Sigmoid colon (tissue), 6 donors: ENCODE measurements at regions not wholly inside any gene's neighbourhood (a gene's known extent, or its start where the extent isn't known, plus 50 kb on each side); places are given as distances from the start of the nearest gene placed in this dataset.

ENCODE experiments used
- DNase-seq: peaks from one replicate; pipeline ENCODE4 v3.0.0-alpha.2; 2019
- H3K27ac ChIP-seq, 4 donors: fragments of 200-600 bp; sonication (generic); one replicate each; pipeline ENCODE4 v1.5.1; 2016 to 2019; ENCODE audit warnings: mild to moderate bottlenecking in 1 of 4
- H3K27me3 ChIP-seq, 3 donors: fragments of 200-600 bp; sonication (generic); one replicate each; pipeline ENCODE4 v1.5.1; 2019; ENCODE audit warnings: mild to moderate bottlenecking in 1 of 3
- H3K36me3 ChIP-seq, 4 donors: fragments of 200-600 bp; sonication (generic); one replicate each; pipeline ENCODE4 v1.5.1; 2016 to 2019
- H3K4me1 ChIP-seq, 4 donors: fragments of 200-600 bp; sonication (generic); one replicate each; pipeline ENCODE4 v1.5.1; 2017 to 2019
- H3K4me3 ChIP-seq, 4 donors: fragments of 200-600 bp; sonication (generic); one replicate each; pipeline ENCODE4 v1.5.1; 2017 to 2019; ENCODE audit warnings: mild to moderate bottlenecking in 2 of 4, moderate library complexity in 1 of 4
- H3K9me3 ChIP-seq, 4 donors: fragments of 200-600 bp in 3 of 4; sonication (generic) in 3 of 4; one replicate each; pipeline versions ENCODE4 v1.5.1 to v1.6.1; 2013 to 2019
- EP300 ChIP-seq, 4 donors: sonication (generic); formaldehyde crosslinking; IDR thresholded peaks; one replicate each; pipeline ENCODE4 v1.6.1; 2017; ENCODE audit warnings: antibody characterized with exemption in 4 of 4
- POLR2A ChIP-seq, 2 donors: fragments of 450-650 bp; IDR thresholded peaks; one replicate each; pipeline ENCODE4 v1.6.1; 2016; ENCODE audit warnings: antibody characterized with exemption in 2 of 2, mild to moderate bottlenecking in 2 of 2, moderate library complexity in 2 of 2
- POLR2AphosphoS5 ChIP-seq, 4 donors: sonication (generic); formaldehyde crosslinking; IDR thresholded peaks; one replicate each; pipeline ENCODE4 v1.6.1; 2017; ENCODE audit warnings: antibody characterized with exemption in 4 of 4
- WGBS, 2 donors: extraction: QIAGEN DNeasy Blood & Tissue Kit; methylation state at CpG; one replicate each; pipeline ENCODE4 v1.1.7; 2013; 5-methylcytosine and 5-hydroxymethylcytosine counted together
- intact Hi-C: fragments of 100-400 bp; cut with DNase I; formaldehyde crosslinking; loops from one replicate; pipeline ENCODE4 v1.15.1; 2023
- TF ChIP-seq, protein P1 (sequence below), 4 experiments: fragments of 450-650 bp in 3 of 4; fragments of 200-600 bp in 1 of 4; IDR thresholded peaks; one replicate each; pipeline ENCODE4 v1.5.1; 2016 to 2019; ENCODE audit warnings: antibody characterized with exemption in 4 of 4, mild to moderate bottlenecking in 3 of 4, moderate library complexity in 2 of 4
- donor health status: healthy with polysubstance abuse.
- donor health status: healthy.

DNA sequence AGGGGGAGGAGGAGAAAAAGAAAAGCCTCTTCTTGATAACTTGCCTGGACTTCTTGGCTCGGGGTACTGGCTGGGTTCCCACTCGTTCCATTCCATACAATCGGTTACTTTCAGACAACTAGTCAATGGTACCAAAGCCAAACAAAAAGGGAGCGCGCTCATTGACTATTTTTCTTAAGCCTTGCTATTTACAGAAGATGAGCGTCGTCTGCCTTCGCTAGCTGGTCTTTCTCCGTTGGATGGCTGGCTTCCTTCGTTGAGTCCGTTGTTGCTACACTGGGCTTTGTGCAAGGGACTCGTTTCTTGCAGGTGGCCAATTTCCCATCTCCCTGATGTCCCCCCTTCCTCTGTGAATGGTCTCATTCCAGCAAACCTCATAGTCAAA is 260.4 kb downstream of the ZNF516 start:
- Histone ChIP-seq H3K9me3 (peaks cover 0 to 5% (median 0%) of the 10 kb centered on the region in 4 donors), H3K27ac (no peak overlapping the region), H3K27me3 (no peaks in the 10 kb centered on the region), H3K4me3 (no peak overlapping the region), H3K36me3 (no peaks in the 10 kb centered on the region), H3K4me1 (no peaks in the 10 kb centered on the region)
- no peak for DNase-seq
- WGBS, 2 donors: 76 to 78% methylated on average over 12 of the region's 12 CpGs
- intact Hi-C loops: no loop called here
- TF ChIP-seq POLR2AphosphoS5 (IDR thresholded peaks at IDR 0.05) (no peak), EP300 (IDR thresholded peaks at IDR 0.05) (no peak)
- TF ChIP-seq, protein P1, sequence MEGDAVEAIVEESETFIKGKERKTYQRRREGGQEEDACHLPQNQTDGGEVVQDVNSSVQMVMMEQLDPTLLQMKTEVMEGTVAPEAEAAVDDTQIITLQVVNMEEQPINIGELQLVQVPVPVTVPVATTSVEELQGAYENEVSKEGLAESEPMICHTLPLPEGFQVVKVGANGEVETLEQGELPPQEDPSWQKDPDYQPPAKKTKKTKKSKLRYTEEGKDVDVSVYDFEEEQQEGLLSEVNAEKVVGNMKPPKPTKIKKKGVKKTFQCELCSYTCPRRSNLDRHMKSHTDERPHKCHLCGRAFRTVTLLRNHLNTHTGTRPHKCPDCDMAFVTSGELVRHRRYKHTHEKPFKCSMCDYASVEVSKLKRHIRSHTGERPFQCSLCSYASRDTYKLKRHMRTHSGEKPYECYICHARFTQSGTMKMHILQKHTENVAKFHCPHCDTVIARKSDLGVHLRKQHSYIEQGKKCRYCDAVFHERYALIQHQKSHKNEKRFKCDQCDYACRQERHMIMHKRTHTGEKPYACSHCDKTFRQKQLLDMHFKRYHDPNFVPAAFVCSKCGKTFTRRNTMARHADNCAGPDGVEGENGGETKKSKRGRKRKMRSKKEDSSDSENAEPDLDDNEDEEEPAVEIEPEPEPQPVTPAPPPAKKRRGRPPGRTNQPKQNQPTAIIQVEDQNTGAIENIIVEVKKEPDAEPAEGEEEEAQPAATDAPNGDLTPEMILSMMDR (IDR thresholded peaks at IDR 0.05): no peak

DNA sequence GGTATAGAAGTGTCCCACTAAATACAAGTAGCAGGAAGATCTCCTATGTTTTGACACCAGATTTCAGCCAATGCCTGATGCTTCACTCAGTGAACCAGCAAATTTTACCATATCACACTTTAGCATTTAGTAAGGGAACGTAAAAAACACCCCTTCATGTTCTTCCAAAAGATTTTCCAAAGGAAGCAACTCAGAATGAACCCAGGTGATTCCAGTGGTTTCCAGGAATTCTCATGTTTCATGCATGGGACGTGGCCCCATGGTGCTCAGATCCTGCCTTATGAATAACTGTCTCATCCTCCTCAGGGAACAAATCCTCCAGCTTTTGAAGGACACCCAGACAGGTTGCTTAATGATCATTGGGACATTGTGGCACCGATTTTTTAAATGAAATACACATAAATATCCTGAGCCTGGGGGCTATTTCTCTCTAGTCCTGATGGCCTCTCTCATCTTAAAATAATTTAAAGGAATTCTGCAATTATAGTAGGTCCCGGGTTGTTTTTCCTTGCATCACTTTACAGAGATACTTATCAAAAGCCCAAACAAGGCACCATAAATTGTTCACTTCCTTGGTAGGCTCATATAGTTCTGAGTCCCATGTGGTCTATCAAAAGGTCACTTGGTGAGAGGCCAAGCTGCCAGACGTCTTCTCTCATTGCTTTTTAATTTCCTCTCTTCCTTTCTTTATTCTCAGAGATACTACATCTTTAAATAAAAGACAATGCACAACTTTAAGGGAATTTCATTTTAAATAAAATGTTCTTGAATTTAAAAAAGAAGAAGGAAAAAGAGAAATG is 261.0 kb downstream of the ZNF516 start:
- Histone ChIP-seq H3K9me3 (peaks cover 0 to 5% (median 0%) of the 10 kb centered on the region in 4 donors), H3K4me3 (no peak overlapping the region), H3K36me3 (no peaks in the 10 kb centered on the region), H3K27me3 (no peaks in the 10 kb centered on the region), H3K27ac (no peak overlapping the region), H3K4me1 (no peaks in the 10 kb centered on the region)
- 47 to 57% methylated on average over 5 of the region's 5 CpGs for WGBS, 2 donors
- no peak for DNase-seq
- TF ChIP-seq, protein P1 (IDR thresholded peaks at IDR 0.05): no peak
- no peak for TF ChIP-seq POLR2A (IDR thresholded peaks at IDR 0.05)
- no peak for TF ChIP-seq EP300 (IDR thresholded peaks at IDR 0.05)
- no peak for TF ChIP-seq POLR2AphosphoS5 (IDR thresholded peaks at IDR 0.05)
- intact Hi-C loops: no loop called here

DNA sequence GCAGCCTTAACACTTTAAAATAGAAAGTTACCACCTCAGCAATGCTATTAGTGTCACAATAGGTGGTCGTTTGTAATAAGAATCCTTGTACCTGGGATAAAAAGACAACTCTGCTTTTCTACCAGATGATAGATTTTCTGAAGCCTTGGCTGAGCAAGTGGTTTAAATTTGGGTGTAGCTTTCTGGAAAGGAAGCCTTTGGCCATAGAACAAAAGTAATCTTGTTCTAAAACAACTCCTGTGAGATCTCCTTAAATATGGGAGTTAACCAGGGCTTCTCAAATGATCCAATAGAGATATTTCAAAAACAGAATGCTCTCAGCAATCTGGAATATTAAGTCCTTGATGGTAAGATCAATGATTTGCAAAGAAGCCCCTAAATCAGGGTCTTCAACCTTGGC is 261.6 kb downstream of the ZNF516 start:
- Histone ChIP-seq H3K36me3 (no peaks in the 10 kb centered on the region), H3K27me3 (no peaks in the 10 kb centered on the region), H3K4me1 (no peaks in the 10 kb centered on the region), H3K27ac (no peak overlapping the region), H3K4me3 (no peak overlapping the region), H3K9me3 (peaks cover 0 to 5% (median 0%) of the 10 kb centered on the region in 4 donors)
- WGBS, 2 donors: 38 to 63% methylated on average over 1 of the region's 1 CpG
- intact Hi-C loops: no loop called here
- TF ChIP-seq, protein P1 (IDR thresholded peaks at IDR 0.05): no peak
- no peak for TF ChIP-seq POLR2A (IDR thresholded peaks at IDR 0.05)
- TF ChIP-seq EP300 (IDR thresholded peaks at IDR 0.05): no peak
- TF ChIP-seq POLR2AphosphoS5 (IDR thresholded peaks at IDR 0.05): no peak
- DNase-seq: no peak

DNA sequence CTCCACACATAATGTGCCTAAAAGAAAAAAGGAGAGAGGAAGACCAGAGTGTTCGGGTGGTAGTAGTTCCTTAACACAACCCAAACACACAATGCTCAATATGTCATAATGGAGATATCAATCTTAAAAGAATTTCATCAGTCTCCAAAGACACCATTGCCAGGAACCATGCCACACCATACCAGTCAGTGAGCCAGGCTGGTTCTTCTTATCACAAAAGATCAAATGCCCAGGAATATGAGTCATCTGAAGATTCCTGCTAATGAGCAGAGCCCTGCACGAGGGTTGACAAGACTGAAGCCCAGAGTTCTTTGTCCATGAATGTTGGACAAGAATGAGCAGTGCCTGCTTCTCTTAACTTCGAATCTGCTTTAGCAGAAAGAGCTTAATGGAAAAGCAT is 262.3 kb downstream of the ZNF516 start:
- TF ChIP-seq EP300 (IDR thresholded peaks at IDR 0.05) (no peak), POLR2AphosphoS5 (IDR thresholded peaks at IDR 0.05) (no peak), POLR2A (IDR thresholded peaks at IDR 0.05) (no peak)
- TF ChIP-seq, protein P1 (IDR thresholded peaks at IDR 0.05): no peak
- no peak overlapping the region for H3K4me3 ChIP-seq
- H3K27me3 ChIP-seq: no peaks in the 10 kb centered on the region
- no peak for DNase-seq
- no peaks in the 10 kb centered on the region for H3K4me1 ChIP-seq
- peaks cover 0 to 1% (median 0%) of the 10 kb centered on the region in 4 donors for H3K9me3 ChIP-seq
- WGBS, 2 donors: 66 to 80% methylated on average over 3 of the region's 3 CpGs
- intact Hi-C loops: no loop called here
- H3K27ac ChIP-seq: no peak overlapping the region
- no peaks in the 10 kb centered on the region for H3K36me3 ChIP-seq

- Histone ChIP-seq H3K27me3 (no peaks in the 10 kb centered on the region), H3K36me3 (no peaks in the 10 kb centered on the region), H3K27ac (no peak overlapping the region), H3K4me3 (no peak overlapping the region), H3K4me1 (no peaks in the 10 kb centered on the region), H3K9me3 (no peaks in the 10 kb centered on the region)
- TF ChIP-seq, protein P1 (IDR thresholded peaks at IDR 0.05): no peak
- TF ChIP-seq POLR2A (IDR thresholded peaks at IDR 0.05): no peak
- TF ChIP-seq EP300 (IDR thresholded peaks at IDR 0.05): no peak
- no peak for TF ChIP-seq POLR2AphosphoS5 (IDR thresholded peaks at IDR 0.05)
- no peak for DNase-seq
- WGBS, 2 donors: 91 to 98% methylated on average over 1 of the region's 1 CpG
- intact Hi-C loops: no loop called here
These were observed 263.0 kb downstream of the ZNF516 start for GRCh38 chr18:76232010-76232409.
